IPS-NIHi7 (cell line): ENCODE measurements at regions not wholly inside any gene's neighbourhood (a gene's known extent, or its start where the extent isn't known, plus 50 kb on each side); places are given as distances from the start of the nearest gene placed in this dataset.

ENCODE experiments used
- DNase-seq: peaks from one replicate; pipeline ENCODE4 v3.0.0; 2012; ENCODE audit warnings: mixed read lengths; ENCODE audit errors: extremely low spot score

GRCh38 chr7:157482025-157482424 lies 145.2 kb downstream of the DNAJB6 start:
- DNase-seq, result no peak

- no peak for DNase-seq
Measured at GRCh38 chr7:157482517-157483087, 145.8 kb downstream of the DNAJB6 start.

- no peak for DNase-seq
Measured at GRCh38 chr7:157483515-157483914, 146.7 kb downstream of the DNAJB6 start.

- DNase-seq, result no peak
Measured at GRCh38 chr7:157483971-157484410, 147.2 kb downstream of the DNAJB6 start.

- no peak for DNase-seq
Measured at GRCh38 chr7:157484411-157485081, 147.7 kb downstream of the DNAJB6 start.

- DNase-seq, result no peak
Measured at GRCh38 chr7:157485361-157485831, 148.6 kb downstream of the DNAJB6 start.

- no peak for DNase-seq
Measured at GRCh38 chr7:157486007-157486755, 149.4 kb downstream of the DNAJB6 start.

GRCh38 chr7:157487046-157487770 lies 150.4 kb downstream of the DNAJB6 start:
- DNase-seq, result no peak

GRCh38 chr7:157488281-157488680 lies 151.5 kb downstream of the DNAJB6 start:
- no peak for DNase-seq

- DNase-seq, result no peak
Measured at GRCh38 chr7:157488966-157489365, 152.2 kb downstream of the DNAJB6 start.
